Peyer's patch (tissue), 4 donors: ENCODE measurements at regions not wholly inside any gene's neighbourhood (a gene's known extent, or its start where the extent isn't known, plus 50 kb on each side); places are given as distances from the start of the nearest gene placed in this dataset.

Source experiments
- POLR2A ChIP-seq, 2 donors: fragments of 450-650 bp; IDR thresholded peaks; one replicate each; pipeline ENCODE4 v1.5.1; 2017; ENCODE audit warnings: antibody characterized with exemption in 2 of 2, mild to moderate bottlenecking in 2 of 2, moderate library complexity in 2 of 2
- TF ChIP-seq, protein P1 (sequence below), 6 experiments: fragments of 450-650 bp in 4 of 6; fragments of 200-600 bp in 2 of 6; sonication (generic) in 1 of 6; IDR thresholded peaks; one replicate each; pipeline ENCODE4 v1.5.1; 2017 to 2019; ENCODE audit warnings: antibody characterized with exemption in 6 of 6, mild to moderate bottlenecking in 3 of 6, moderate library complexity in 1 of 6

DNA sequence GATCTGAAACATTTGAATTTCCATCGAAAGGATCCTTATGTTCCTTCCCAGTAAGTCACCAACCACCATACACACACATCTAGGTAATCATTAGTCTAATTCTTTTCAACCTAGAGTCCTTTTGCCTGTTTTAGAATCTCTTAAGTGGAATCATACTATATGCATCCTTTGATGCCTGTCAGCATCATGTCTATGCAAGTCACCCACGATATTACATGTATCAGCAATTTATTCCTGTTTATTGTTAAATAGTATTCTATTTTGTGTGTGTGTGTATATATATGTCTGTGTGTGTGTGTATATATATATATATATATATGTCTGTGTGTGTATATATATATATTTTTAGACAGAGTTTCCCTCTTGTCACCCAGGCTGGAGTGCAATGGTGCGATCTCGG, 78.9 kb upstream of the RPH3AL start:
- TF ChIP-seq, protein P1, sequence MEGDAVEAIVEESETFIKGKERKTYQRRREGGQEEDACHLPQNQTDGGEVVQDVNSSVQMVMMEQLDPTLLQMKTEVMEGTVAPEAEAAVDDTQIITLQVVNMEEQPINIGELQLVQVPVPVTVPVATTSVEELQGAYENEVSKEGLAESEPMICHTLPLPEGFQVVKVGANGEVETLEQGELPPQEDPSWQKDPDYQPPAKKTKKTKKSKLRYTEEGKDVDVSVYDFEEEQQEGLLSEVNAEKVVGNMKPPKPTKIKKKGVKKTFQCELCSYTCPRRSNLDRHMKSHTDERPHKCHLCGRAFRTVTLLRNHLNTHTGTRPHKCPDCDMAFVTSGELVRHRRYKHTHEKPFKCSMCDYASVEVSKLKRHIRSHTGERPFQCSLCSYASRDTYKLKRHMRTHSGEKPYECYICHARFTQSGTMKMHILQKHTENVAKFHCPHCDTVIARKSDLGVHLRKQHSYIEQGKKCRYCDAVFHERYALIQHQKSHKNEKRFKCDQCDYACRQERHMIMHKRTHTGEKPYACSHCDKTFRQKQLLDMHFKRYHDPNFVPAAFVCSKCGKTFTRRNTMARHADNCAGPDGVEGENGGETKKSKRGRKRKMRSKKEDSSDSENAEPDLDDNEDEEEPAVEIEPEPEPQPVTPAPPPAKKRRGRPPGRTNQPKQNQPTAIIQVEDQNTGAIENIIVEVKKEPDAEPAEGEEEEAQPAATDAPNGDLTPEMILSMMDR (IDR thresholded peaks at IDR 0.05): no peak
- TF ChIP-seq POLR2A (IDR thresholded peaks at IDR 0.05): no peak
